Right forelimb (tissue), 1 donor: ENCODE measurements at regions not wholly inside any gene's neighbourhood (a gene's known extent, or its start where the extent isn't known, plus 50 kb on each side); places are given as distances from the start of the nearest gene placed in this dataset.

ENCODE experiments used
- DNase-seq: peaks from one replicate; pipeline ENCODE4 v3.0.0-alpha.2; 2018

- DNase-seq = no peak
These were observed 368.2 kb upstream of the TSHZ3 start for GRCh38 chr19:31717269-31717923.

GRCh38 chr19:31718032-31718431 is 368.8 kb upstream of the TSHZ3 start:
- DNase-seq = no peak

GRCh38 chr19:31718898-31719297 is 369.7 kb upstream of the TSHZ3 start:
- no peak for DNase-seq

- DNase-seq = no peak
These were observed 373.9 kb upstream of the TSHZ3 start for GRCh38 chr19:31723101-31723500.

- DNase-seq = no peak
These were observed 375.8 kb upstream of the TSHZ3 start for GRCh38 chr19:31725051-31725450.

GRCh38 chr19:31727536-31727935 is 378.3 kb upstream of the TSHZ3 start:
- DNase-seq = no peak

- DNase-seq = no peak
These were observed 381.0 kb upstream of the TSHZ3 start for GRCh38 chr19:31730270-31730669.

GRCh38 chr19:31733591-31733990 is 384.4 kb upstream of the TSHZ3 start:
- no peak for DNase-seq

- DNase-seq = no peak
These were observed 393.0 kb upstream of the TSHZ3 start for GRCh38 chr19:31742249-31742648.

GRCh38 chr19:31745731-31746130 is 396.5 kb upstream of the TSHZ3 start:
- DNase-seq = no peak

GRCh38 chr19:31749231-31749630 is 400.0 kb upstream of the TSHZ3 start:
- no peak for DNase-seq

GRCh38 chr19:31759359-31759758 is 410.1 kb upstream of the TSHZ3 start:
- DNase-seq = no peak

GRCh38 chr19:31761281-31761913 is 412.2 kb upstream of the TSHZ3 start:
- no peak for DNase-seq

- DNase-seq = no peak
These were observed 421.0 kb upstream of the TSHZ3 start for GRCh38 chr19:31770223-31770622.

GRCh38 chr19:31772915-31773314 is 423.7 kb upstream of the TSHZ3 start:
- DNase-seq = no peak

- no peak for DNase-seq
These were observed 432.3 kb upstream of the TSHZ3 start for GRCh38 chr19:31781542-31781941.

- DNase-seq = no peak
These were observed 434.4 kb upstream of the TSHZ3 start for GRCh38 chr19:31783592-31783991.

GRCh38 chr19:31784671-31785101 is 435.4 kb upstream of the TSHZ3 start:
- no peak for DNase-seq

GRCh38 chr19:31801611-31802010 is 452.4 kb upstream of the TSHZ3 start:
- no peak for DNase-seq

- DNase-seq = no peak
These were observed 454.7 kb upstream of the TSHZ3 start for GRCh38 chr19:31803835-31804446.

- DNase-seq = no peak
These were observed 455.4 kb upstream of the TSHZ3 start for GRCh38 chr19:31804668-31805067.

GRCh38 chr19:31810536-31811109 is 461.4 kb upstream of the TSHZ3 start:
- DNase-seq = no peak

GRCh38 chr19:31817971-31818797 is 468.9 kb upstream of the TSHZ3 start:
- no peak for DNase-seq
